HEK293 (cell line): ENCODE measurements at regions not wholly inside any gene's neighbourhood (a gene's known extent, or its start where the extent isn't known, plus 50 kb on each side); places are given as distances from the start of the nearest gene placed in this dataset.
A peak's percentile ranks its signal among the peaks of the same experiment; 100 is the strongest.

Experiments used
- CTCF ChIA-PET: fragments of 350-600 bp; formaldehyde crosslinking; extraction: SDS; loops from one replicate; lab custom pipeline; 2021; ENCODE audit warnings: antibody characterized with exemption; lab: Yijun Ruan, JAX
- POLR2A ChIA-PET: fragments of 300-600 bp; formaldehyde crosslinking; extraction: SDS; loops from one replicate; lab custom pipeline; 2020; ENCODE audit warnings: antibody characterized with exemption, inconsistent platforms; lab: Yijun Ruan, JAX
- H3K27ac ChIP-seq: fragments of 200-500 bp; sonication (Bioruptor generic); 2 replicates; pipeline ENCODE4 v1.5.1; 2014; ENCODE audit warnings: low read depth, low read length, control low read depth, inconsistent platforms; ENCODE audit errors: extremely low read depth
- H3K36me3 ChIP-seq, 2 experiments: fragments of 200-500 bp in 1 of 2; sonication (Bioruptor generic) in 1 of 2; 1 replicate in 1 of 2; 2 replicates in 1 of 2; pipeline ENCODE4 v1.5.1; 2014 to 2017; ENCODE audit warnings: inconsistent platforms in 2 of 2, low read length in 2 of 2; ENCODE audit not compliant: control insufficient read depth in 2 of 2, insufficient read depth in 1 of 2
- H3K4me1 ChIP-seq: fragments of 200-500 bp; sonication (Bioruptor generic); 2 replicates; pipeline ENCODE4 v1.5.1; 2014; ENCODE audit warnings: mild to moderate bottlenecking, low read length, inconsistent platforms; ENCODE audit not compliant: control insufficient read depth, insufficient read depth
- H3K4me3 ChIP-seq: 2 replicates; pipeline ENCODE4 v1.5.1; 2011; ENCODE audit warnings: low read depth, mild to moderate bottlenecking, control low read depth, low read length, moderate library complexity
- H3K9me3 ChIP-seq: fragments of 200-500 bp; sonication (Bioruptor generic); 2 replicates; pipeline ENCODE4 v1.5.1; 2014; ENCODE audit warnings: low read depth, low read length, inconsistent platforms; ENCODE audit not compliant: control insufficient read depth, insufficient read depth
- ELK4 ChIP-seq: IDR thresholded peaks from 2 replicates; pipeline ENCODE4 v1.6.1; 2011; ENCODE audit warnings: mild to moderate bottlenecking, low read depth, low read length, borderline replicate concordance
- HOXA7 ChIP-seq: sonication (generic); formaldehyde crosslinking; IDR thresholded peaks from 2 replicates; pipeline ENCODE4 v1.8.1; 2022; ENCODE audit warnings: missing genetic modification reagents, borderline replicate concordance
- KLF1 ChIP-seq: fragments of 450-650 bp; formaldehyde crosslinking; IDR thresholded peaks from 2 replicates; pipeline ENCODE4 v1.5.1; 2016; ENCODE audit warnings: missing biosample characterization, missing genetic modification characterization
- OSR2 ChIP-seq: fragments of 450-650 bp; formaldehyde crosslinking; IDR thresholded peaks from 2 replicates; pipeline ENCODE4 v1.5.1; 2016; ENCODE audit warnings: missing biosample characterization, missing genetic modification characterization
- OVOL3 ChIP-seq: fragments of 450-650 bp; formaldehyde crosslinking; IDR thresholded peaks from 2 replicates; pipeline ENCODE4 v1.5.1; 2016; ENCODE audit warnings: missing biosample characterization, missing genetic modification characterization
- REST ChIP-seq: fragments of 450-650 bp; formaldehyde crosslinking; IDR thresholded peaks from 2 replicates; pipeline ENCODE4 v1.5.1; 2016; ENCODE audit warnings: missing biosample characterization, missing genetic modification characterization
- SALL2 ChIP-seq: fragments of 450-650 bp; formaldehyde crosslinking; IDR thresholded peaks from 2 replicates; pipeline ENCODE4 v1.5.0; 2017; ENCODE audit warnings: missing biosample characterization, mild to moderate bottlenecking, missing genetic modification characterization, borderline replicate concordance
- YY2 ChIP-seq: fragments of 450-650 bp; formaldehyde crosslinking; IDR thresholded peaks from 2 replicates; pipeline ENCODE4 v1.5.1; 2016; ENCODE audit warnings: missing biosample characterization, missing genetic modification characterization
- ZBTB7A ChIP-seq: fragments of 450-650 bp; formaldehyde crosslinking; IDR thresholded peaks from 2 replicates; pipeline ENCODE4 v1.5.1; 2016; ENCODE audit warnings: low read depth, missing biosample characterization, missing genetic modification characterization
- ZFHX2 ChIP-seq: fragments of 450-650 bp; formaldehyde crosslinking; conservative IDR thresholded peaks from 2 replicates; pipeline ENCODE4 v1.5.1; 2016; ENCODE audit warnings: missing biosample characterization, missing genetic modification characterization
- ZFP41 ChIP-seq: fragments of 450-650 bp; formaldehyde crosslinking; IDR thresholded peaks from 2 replicates; pipeline ENCODE4 v1.5.1; 2016; ENCODE audit warnings: missing biosample characterization, missing genetic modification characterization, borderline replicate concordance
- ZNF132 ChIP-seq: fragments of 450-650 bp; formaldehyde crosslinking; IDR thresholded peaks from 2 replicates; pipeline ENCODE4 v1.5.1; 2017; ENCODE audit warnings: missing biosample characterization, missing genetic modification characterization, borderline replicate concordance
- ZNF211 ChIP-seq: fragments of 450-650 bp; formaldehyde crosslinking; IDR thresholded peaks from 2 replicates; pipeline ENCODE4 v1.5.1; 2016; ENCODE audit warnings: low read depth, missing biosample characterization, missing genetic modification characterization
- ZNF239 ChIP-seq: fragments of 450-650 bp; formaldehyde crosslinking; IDR thresholded peaks from 2 replicates; pipeline ENCODE4 v1.5.1; 2016; ENCODE audit warnings: missing biosample characterization, missing genetic modification characterization
- ZNF26 ChIP-seq: fragments of 450-650 bp; formaldehyde crosslinking; IDR thresholded peaks from 2 replicates; pipeline ENCODE4 v1.5.1; 2016; ENCODE audit warnings: missing biosample characterization, missing genetic modification characterization
- ZNF394 ChIP-seq: fragments of 450-650 bp; formaldehyde crosslinking; IDR thresholded peaks from 2 replicates; pipeline ENCODE4 v1.5.1; 2016; ENCODE audit warnings: missing biosample characterization, missing genetic modification characterization, mild to moderate bottlenecking, moderate library complexity, borderline replicate concordance
- ZNF449 ChIP-seq: fragments of 450-650 bp; formaldehyde crosslinking; IDR thresholded peaks from 2 replicates; pipeline ENCODE4 v1.5.1; 2017; ENCODE audit warnings: missing biosample characterization, mild to moderate bottlenecking, missing genetic modification characterization, moderate library complexity
- ZNF488 ChIP-seq: fragments of 450-650 bp; formaldehyde crosslinking; IDR thresholded peaks from 2 replicates; pipeline ENCODE4 v1.5.1; 2016; ENCODE audit warnings: missing biosample characterization, missing genetic modification characterization
- ZNF510 ChIP-seq: fragments of 450-650 bp; formaldehyde crosslinking; IDR thresholded peaks from 2 replicates; pipeline ENCODE4 v1.5.1; 2018; ENCODE audit warnings: mild to moderate bottlenecking, missing genetic modification characterization, missing biosample characterization; ENCODE audit not compliant: insufficient replicate concordance
- ZNF677 ChIP-seq: fragments of 450-650 bp; IDR thresholded peaks from 2 replicates; pipeline ENCODE4 v1.5.0; 2018; ENCODE audit warnings: missing biosample characterization, mild to moderate bottlenecking, missing genetic modification characterization, moderate library complexity
- ZNF692 ChIP-seq: fragments of 450-650 bp; formaldehyde crosslinking; IDR thresholded peaks from 2 replicates; pipeline ENCODE4 v1.5.1; 2016; ENCODE audit warnings: missing biosample characterization, missing genetic modification characterization
- ZNF791 ChIP-seq: fragments of 450-650 bp; formaldehyde crosslinking; IDR thresholded peaks from 2 replicates; pipeline ENCODE4 v1.5.1; 2016; ENCODE audit warnings: missing biosample characterization, missing genetic modification characterization
- ZSCAN30 ChIP-seq: fragments of 450-650 bp; IDR thresholded peaks from 2 replicates; pipeline ENCODE4 v1.5.1; 2018; ENCODE audit warnings: missing biosample characterization, mild to moderate bottlenecking, missing genetic modification characterization, moderate library complexity

- H3K27ac ChIP-seq: no peak overlapping the region
- H3K4me3 ChIP-seq: no peak overlapping the region
- no peaks in the 10 kb centered on the region for H3K9me3 ChIP-seq
- peaks cover 5% of the 10 kb centered on the region for H3K4me1 ChIP-seq
- CTCF ChIA-PET: no interaction called here
- no peaks in the 10 kb centered on the region for H3K36me3 ChIP-seq
- POLR2A ChIA-PET: no interaction called here
- TF ChIP-seq ZNF692 (tag by site-specific recombination) (no peak), ELK4 (no peak), ZNF449 (tag by site-specific recombination) (no peak), ZNF510 (tag by site-specific recombination) (no peak), SALL2 (tag by site-specific recombination) (no peak), ZFHX2 (no peak), OSR2 (tag by site-specific recombination) (no peak), ZNF239 (tag by site-specific recombination) (no peak), ZNF211 (tag by site-specific recombination) (no peak), ZBTB7A (tag by site-specific recombination) (no peak), ZNF26 (tag by site-specific recombination) (no peak), YY2 (tag by site-specific recombination) (no peak), ZNF394 (tag by site-specific recombination) (no peak)
Observed at GRCh38 chr3:168976969-168977368, 686.5 kb downstream of the MECOM start.

- Histone ChIP-seq H3K4me3 (no peak overlapping the region), H3K36me3 (no peaks in the 10 kb centered on the region), H3K27ac (0 out of 2 replicates have a peak overlapping the region, but pooled peaks have one; percentile 1), H3K4me1 (peaks cover 5% of the 10 kb centered on the region), H3K9me3 (no peaks in the 10 kb centered on the region)
- TF ChIP-seq REST (no peak), ZNF488 (no peak), OVOL3 (tag by site-specific recombination) (no peak), ZSCAN30 (no peak), ZNF791 (no peak), ZNF239 (tag by site-specific recombination) (no peak), ZNF677 (tag by site-specific recombination) (no peak), KLF1 (no peak), YY2 (tag by site-specific recombination) (no peak), ZNF132 (tag by site-specific recombination) (no peak), ZFP41 (tag by site-specific recombination) (no peak), HOXA7 (CRISPR knock-in tag) (no peak)
- ChIA-PET POLR2A (no interaction called here), CTCF (interaction anchor here (1.2 kb wide), 1 partner anchor 23 kb away, joined by 4 read pairs; no protein-coding TSS in a partner anchor)
Observed at GRCh38 chr3:168975576-168975975, 687.9 kb downstream of the MECOM start.
